OCI-LY3 (cell line): ENCODE measurements at regions not wholly inside any gene's neighbourhood (a gene's known extent, or its start where the extent isn't known, plus 50 kb on each side); places are given as distances from the start of the nearest gene placed in this dataset.

Source experiments
- EZH2phosphoT487 ChIP-seq: fragments of 200-600 bp; shearing (Covaris generic); IDR thresholded peaks from 2 replicates; pipeline ENCODE4 v1.6.1; 2018; ENCODE audit warnings: antibody characterized with exemption, mixed run types, low read depth
- TF ChIP-seq, protein P1 (sequence below): fragments of 200-600, 300-600 bp; sonication (generic); IDR thresholded peaks from 2 replicates; pipeline ENCODE4 v1.5.1; 2014; ENCODE audit warnings: antibody characterized with exemption, low read length, low read depth

DNA sequence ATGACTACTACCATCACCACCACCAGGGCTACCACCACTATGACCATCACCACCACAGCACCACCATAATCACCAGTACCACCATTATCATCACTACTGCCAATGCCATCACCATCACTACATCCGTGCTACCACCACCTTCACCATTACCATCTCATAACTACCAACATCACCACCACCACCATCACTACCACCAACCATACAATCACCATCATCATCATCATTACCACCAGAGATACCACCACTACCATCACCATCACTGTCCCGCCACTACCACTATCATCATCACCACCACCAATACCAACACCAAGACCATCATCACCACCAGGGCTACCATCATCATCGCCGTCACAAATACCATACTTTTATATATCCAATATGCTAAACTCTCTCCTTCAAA, 369.6 kb upstream of the DYNLRB2 start:
- TF ChIP-seq, protein P1, sequence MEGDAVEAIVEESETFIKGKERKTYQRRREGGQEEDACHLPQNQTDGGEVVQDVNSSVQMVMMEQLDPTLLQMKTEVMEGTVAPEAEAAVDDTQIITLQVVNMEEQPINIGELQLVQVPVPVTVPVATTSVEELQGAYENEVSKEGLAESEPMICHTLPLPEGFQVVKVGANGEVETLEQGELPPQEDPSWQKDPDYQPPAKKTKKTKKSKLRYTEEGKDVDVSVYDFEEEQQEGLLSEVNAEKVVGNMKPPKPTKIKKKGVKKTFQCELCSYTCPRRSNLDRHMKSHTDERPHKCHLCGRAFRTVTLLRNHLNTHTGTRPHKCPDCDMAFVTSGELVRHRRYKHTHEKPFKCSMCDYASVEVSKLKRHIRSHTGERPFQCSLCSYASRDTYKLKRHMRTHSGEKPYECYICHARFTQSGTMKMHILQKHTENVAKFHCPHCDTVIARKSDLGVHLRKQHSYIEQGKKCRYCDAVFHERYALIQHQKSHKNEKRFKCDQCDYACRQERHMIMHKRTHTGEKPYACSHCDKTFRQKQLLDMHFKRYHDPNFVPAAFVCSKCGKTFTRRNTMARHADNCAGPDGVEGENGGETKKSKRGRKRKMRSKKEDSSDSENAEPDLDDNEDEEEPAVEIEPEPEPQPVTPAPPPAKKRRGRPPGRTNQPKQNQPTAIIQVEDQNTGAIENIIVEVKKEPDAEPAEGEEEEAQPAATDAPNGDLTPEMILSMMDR, result no peak
- TF ChIP-seq EZH2phosphoT487, result no peak
